Stimulated activated CD8-positive, alpha-beta memory T cell treated with anti-CD3 and anti-CD28 coated beads, Interleukin-7, amount 100 ng/mL, for 48 hours (primary cell): ENCODE measurements at regions not wholly inside any gene's neighbourhood (a gene's known extent, or its start where the extent isn't known, plus 50 kb on each side); places are given as distances from the start of the nearest gene placed in this dataset.
"Not testable (repeated sequence)": the region's sequence is repeated elsewhere in the genome, so short reads cannot be mapped to it uniquely, and the experiment has no call there.

ENCODE experiments used
- DNase-seq, 2 donors: peaks; one replicate each; pipeline ENCODE4 v3.0.0-alpha.2; 2020; ENCODE audit warnings: low read depth in 1 of 2; ENCODE audit errors: extremely low read depth in 1 of 2

DNA sequence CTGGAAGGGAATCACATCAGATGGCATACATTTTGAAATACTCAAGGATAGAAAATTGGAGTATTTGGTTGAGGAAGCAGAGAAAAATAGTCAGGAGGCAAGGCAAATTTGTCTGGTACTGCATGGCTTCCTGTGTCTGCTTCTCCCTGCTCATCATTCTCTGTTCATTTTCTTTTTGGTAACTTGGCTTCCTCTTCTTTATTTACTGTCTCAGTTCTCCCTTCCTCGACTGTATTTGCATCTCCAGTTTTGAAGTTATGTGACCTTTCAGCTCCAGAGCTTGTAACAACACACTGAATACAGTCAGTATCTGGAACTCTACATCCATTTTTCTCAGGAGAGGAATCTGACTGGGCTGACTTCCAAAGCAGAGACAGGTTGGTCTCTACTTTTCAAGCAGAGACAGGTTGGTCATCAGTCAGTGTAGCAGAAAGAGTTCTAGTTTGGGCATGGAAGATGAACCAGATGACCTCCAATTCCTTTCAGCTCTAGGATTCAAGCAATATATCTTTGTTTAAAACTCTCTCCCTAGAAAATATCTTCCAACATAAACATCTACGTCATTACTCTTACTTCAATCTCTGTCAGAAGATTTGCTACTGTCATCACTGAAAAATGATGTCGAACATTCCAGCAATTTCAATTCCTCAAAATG, 571.2 kb downstream of the ADGRL2 start:
- no peak for DNase-seq

DNA sequence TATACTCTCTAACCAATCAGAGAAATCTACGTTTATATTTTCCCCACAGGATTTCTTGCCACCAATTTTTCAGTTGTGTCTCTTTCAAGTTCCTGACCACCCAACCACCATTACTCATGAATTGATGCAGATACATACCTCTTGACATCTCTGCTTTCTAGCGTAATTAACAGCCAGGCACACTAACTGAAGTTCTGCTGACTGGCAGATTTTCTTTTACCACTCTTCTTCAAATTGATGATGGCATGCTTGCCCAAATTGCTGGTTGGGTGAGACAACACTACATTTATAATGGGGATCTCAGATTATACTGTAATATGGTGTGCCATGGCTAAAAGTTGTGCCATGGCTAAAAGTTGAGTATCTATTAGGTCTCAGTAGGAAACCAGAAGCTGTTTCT, 566.7 kb downstream of the ADGRL2 start:
- no peak for DNase-seq

GRCh38 chr1:82366689-82367088, 566.0 kb downstream of the ADGRL2 start:
- no peak for DNase-seq

DNA sequence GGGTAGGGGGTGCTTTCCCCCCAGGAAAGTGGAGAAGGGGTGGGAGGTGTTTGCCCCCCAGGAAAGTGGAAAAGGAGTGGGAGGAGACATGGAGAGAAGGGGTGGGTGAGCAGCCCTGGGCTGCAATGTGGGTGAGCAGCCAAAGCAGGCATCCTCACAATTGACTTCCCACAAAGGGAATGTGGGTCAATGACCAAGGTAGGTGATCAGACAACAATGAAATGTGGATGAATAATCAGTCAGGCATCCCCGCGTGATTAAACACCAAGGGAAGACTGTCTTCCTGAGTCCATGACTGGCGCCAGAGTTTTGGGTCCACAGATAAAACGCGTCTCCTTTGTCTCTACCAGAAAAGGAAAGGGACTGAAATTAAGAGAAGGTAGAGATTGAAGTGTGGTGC, 558.8 kb downstream of the ADGRL2 start:
- not testable (repeated sequence) for DNase-seq

- not testable (repeated sequence) for DNase-seq
These were observed 558.0 kb downstream of the ADGRL2 start for GRCh38 chr1:82358706-82359105.

DNA sequence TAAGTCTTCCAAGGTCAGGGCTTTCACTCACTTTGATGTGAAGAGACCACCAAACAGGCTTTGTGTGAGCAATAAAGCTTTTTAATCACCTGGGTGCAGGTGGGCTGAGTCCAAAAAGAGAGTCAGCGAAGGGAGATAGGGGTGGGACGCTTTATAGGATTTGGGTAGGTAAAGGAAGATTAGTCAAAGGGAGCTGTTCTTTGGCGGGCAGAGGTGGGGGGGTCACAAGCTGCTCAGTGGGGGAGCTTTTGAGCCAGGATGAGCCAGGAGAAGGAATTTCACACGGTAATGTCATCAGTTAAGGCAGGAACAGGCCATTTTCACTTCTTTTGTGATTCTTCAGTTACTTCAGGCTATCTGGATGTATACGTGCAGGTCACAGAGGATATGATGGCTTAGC, 553.8 kb downstream of the ADGRL2 start:
- not testable (repeated sequence) for DNase-seq

DNA sequence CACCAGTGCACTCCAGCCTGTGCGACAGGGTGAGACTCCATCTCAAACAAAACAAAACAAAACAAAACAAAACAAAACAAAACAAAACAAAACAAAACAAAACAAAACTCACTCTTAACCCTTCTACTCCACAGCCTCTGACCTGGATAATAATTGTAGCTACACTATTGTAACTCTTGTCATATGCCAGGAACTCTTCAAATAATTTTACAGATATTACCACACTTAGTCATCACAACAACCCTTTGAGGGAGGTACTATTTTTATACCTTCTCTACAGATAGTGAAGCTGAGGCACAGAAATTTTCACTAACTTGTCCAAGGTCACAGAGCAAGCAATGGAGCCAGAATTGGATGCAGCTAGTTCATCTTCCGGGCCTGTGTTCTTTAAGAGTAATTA, 547.8 kb downstream of the ADGRL2 start:
- DNase-seq = no peak

DNA sequence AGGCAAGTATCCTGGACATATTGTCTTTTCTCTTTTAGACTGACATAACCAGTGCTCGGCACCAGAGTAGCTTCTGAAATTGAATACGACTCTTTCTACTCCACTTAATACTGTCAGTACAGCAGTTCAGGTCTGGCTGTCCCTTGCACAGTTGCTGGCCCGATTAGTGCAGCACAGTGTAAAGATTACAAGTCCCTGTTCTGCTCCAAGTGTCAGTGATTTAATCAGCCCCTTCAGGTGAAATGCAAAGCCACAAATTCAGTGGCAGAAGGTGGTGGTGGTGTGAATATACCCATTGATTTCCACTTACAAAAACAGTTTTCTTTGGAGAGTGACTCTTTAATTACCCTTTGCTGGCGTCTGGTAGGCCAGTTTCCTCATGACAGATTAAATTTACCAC, 545.4 kb downstream of the ADGRL2 start:
- no peak for DNase-seq

GRCh38 chr1:82343381-82343780, 542.6 kb downstream of the ADGRL2 start:
- no peak for DNase-seq

DNA sequence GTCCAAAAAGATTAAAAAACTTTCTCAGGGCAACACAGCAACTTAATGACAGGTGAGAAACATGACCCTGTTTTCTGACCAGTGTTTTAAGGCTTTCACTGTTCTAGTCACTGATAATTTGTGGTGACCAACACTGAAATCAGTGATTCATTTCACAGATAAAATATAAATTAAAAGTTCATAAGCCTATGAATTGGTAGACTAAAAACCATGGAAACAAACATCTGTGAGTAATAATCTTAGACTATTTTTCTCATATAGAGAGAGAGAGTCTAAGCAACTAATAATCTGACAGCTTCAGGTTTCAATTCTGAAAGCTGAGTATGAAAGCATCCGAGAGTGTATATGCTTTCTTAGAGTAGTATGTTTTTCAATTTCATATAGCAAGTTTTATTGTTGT, 536.9 kb downstream of the ADGRL2 start:
- DNase-seq = no peak

DNA sequence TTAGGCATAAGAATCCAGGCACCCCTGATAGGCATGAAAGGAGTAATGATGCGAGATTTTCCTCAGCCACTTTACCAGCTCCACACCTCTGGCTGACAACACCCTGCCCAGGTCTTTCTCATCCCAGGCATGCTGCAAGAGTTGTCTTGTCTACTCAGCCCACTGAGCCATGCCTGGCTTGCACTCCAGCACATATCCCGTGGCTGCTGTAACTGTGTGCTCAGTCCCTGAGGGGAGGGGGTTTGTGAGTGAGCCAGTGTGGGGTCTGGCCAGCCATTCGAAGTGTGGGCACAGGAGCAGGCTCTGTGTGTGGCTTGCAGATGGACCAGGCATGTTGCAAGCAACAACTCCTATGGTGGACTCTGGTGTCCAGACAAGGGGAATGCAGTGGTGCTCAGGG, 529.6 kb downstream of the ADGRL2 start:
- no peak for DNase-seq

- DNase-seq = no peak
These were observed 528.5 kb downstream of the ADGRL2 start for GRCh38 chr1:82329226-82329625.

- DNase-seq = no peak
These were observed 522.6 kb downstream of the ADGRL2 start for GRCh38 chr1:82323144-82323841.

DNA sequence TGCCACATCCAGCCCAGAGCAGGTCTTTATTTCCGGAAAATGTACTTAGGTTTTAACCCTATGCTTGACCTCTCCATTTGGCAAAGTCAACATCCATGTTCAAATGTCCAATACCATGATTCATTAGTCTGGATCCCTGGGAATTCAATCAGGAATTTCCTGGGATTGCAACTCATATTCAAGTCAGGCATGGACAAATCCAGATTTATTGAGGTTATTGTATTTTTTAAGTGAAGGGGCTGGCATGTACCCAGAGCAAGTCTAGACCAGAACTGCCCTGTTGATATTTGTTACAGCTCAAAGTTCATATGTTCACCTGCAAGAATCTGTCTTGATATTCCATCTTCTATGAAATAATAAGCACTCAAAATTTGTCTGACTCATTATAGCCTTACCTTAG, 521.1 kb downstream of the ADGRL2 start:
- no peak for DNase-seq

GRCh38 chr1:82319546-82319945, 518.8 kb downstream of the ADGRL2 start:
- no peak for DNase-seq

- no peak for DNase-seq
These were observed 518.2 kb downstream of the ADGRL2 start for GRCh38 chr1:82318921-82319320.

DNA sequence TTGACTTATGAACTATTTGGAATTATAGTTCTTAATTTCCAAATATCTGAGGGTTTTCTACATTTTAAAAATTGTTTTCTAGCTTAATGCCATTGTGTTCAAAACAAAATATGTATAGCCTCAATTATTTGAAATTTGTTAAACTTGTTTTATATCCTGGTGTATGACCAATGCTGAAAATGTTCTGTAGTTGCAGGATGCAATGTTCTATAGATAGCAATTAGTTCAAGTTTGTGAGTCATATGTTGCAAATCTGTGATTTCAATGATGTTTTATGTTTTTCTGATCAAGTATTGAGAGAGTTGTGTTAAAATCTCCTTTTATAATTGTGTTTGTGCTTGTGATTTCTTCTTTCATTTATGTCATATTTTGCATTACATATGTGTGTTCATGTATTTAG, 517.5 kb downstream of the ADGRL2 start:
- no peak for DNase-seq

GRCh38 chr1:82317671-82318070, 516.9 kb downstream of the ADGRL2 start:
- DNase-seq = no peak

GRCh38 chr1:82299656-82300055, 498.9 kb downstream of the ADGRL2 start:
- DNase-seq = no peak

DNA sequence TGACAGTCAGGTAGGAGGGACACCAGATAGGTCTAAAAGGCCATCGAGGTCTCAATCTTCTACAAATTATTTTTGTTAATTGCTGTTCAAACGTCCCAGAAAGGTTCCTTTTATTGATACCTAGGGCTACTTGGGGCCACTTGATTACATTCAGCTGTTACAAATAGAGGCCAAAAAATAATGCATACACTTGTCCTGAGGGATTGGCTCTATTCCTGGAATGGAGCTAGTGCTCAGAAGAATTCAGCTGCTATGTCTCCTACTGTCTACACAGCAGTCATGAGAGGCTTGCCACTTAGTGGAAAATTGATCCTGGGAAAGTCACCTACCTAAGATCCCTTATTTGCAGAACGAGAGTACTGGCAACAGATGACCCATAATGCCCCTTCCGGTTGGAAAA, 498.3 kb downstream of the ADGRL2 start:
- no peak for DNase-seq

DNA sequence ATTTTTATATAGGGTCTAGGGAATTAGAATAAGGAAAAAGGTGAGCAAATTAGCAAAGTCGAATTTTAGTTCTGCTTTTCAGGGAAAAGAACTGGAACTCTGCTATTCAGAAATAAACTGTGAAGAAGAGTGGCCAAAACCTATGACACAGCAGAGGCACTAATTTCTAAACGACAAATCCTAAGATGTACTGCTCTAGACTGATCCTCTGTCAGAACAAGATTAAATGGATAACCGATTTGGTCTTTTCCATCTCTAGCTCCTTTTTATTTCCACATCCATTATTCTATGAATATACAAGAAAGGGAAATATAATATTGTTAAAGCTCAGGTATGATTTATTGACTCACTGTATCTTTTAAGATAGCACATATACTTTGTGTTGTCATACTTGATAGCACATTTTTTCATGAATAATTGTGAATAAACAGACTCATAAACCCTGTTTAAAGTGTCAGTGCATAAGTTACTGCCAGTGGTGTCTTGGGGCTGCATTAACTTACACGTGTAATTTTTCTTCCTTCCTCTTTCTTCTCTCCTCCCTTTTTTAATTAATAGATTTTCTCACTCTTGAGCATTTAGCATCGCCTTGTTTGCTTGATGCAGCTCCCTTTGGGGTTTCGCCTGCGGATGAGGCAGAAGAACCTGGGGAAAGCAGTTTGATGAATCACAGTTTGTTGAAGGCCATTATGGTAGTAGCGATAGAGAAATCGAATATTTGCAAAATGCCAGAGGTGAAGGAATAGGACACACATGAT, 496.6 kb downstream of the ADGRL2 start:
- DNase-seq = no peak

- DNase-seq = no peak
These were observed 486.8 kb downstream of the ADGRL2 start for GRCh38 chr1:82287556-82287955.
